Fibroblast of mammary gland (primary cell): ENCODE measurements at regions not wholly inside any gene's neighbourhood (a gene's known extent, or its start where the extent isn't known, plus 50 kb on each side); places are given as distances from the start of the nearest gene placed in this dataset.

Experiments
- DNase-seq: peaks from one replicate; pipeline ENCODE4 v3.0.0-alpha.2; 2010; ENCODE audit warnings: low read depth
- H3K4me3 ChIP-seq: 2 replicates; pipeline ENCODE4 v1.5.1; 2011; ENCODE audit warnings: low read depth, mild to moderate bottlenecking, low read length, moderate library complexity; ENCODE audit not compliant: control insufficient read depth
- CTCF ChIP-seq: conservative IDR thresholded peaks from 2 replicates; pipeline ENCODE4 v1.5.1; 2011; ENCODE audit warnings: low read depth, low read length, inconsistent platforms; ENCODE audit not compliant: control insufficient read depth, insufficient read depth

- DNase-seq: no peak
- H3K4me3 ChIP-seq: no peak overlapping the region
- TF ChIP-seq CTCF: no peak
Measured at GRCh38 chr14:30234966-30235365, 307.3 kb upstream of the PRKD1 start.

DNA sequence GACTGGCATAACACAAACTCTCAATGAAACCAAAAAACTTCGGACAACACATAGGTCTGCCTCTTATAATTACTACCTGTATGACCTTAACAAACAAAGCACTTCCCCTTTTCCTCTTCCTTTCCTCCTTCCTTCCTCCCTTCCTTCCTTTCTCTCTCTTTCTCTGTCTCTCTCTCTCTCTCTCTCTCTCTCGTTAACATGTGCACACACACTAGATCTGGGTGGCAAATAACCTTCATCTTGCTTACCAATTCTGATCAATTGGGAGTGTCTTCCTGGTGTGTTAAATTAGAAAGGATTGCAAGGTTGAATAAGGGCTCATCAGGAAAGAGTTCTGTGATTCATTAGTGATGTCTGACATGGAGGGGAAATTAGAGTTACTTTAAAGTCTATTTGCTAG is 307.8 kb upstream of the PRKD1 start:
- DNase-seq: no peak
- no peak for TF ChIP-seq CTCF
- no peak overlapping the region for H3K4me3 ChIP-seq

DNA sequence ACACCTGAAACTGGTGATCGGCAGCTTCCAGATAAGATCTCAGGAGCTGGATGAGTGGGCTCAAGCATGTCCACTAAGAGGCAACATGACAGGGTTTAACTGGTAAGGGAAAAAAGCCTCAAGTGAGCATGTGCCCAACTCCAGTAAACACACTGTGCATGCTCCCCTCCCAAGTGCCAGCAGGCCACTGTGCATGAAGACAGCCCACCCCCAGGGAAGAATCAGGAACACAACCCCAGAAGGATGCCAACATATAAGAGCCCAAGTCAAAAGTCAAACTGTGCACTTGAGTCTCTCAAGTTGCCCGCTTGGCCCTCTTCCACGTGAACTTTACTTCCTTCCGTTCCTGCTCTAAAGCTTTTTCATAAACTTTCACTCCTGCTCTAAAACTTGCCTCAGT is 311.3 kb upstream of the PRKD1 start:
- no peak for DNase-seq
- TF ChIP-seq CTCF: no peak
- no peak overlapping the region for H3K4me3 ChIP-seq

- DNase-seq: no peak
- no peak overlapping the region for H3K4me3 ChIP-seq
- no peak for TF ChIP-seq CTCF
Measured at GRCh38 chr14:30240018-30240417, 312.4 kb upstream of the PRKD1 start.

DNA sequence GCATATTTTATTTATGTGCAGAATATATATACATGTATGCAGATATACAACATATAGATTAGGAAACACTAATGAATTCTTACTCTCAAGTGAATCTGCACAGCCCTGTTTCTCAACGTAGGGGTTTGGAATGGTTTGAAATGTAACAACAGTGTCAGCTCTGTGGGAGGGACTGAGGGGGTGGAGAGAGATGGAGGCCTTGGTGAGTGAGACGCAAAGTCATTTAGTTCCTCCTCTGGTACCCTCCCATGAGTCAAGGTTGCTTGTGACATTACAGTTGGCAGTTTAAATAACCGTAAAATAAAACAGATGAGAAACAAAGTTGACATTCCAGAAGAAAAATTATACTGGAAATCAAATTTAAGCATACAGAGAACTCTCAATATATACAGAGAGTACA is 313.0 kb upstream of the PRKD1 start:
- TF ChIP-seq CTCF: no peak
- peak; percentile 67 for DNase-seq
- no peak overlapping the region for H3K4me3 ChIP-seq

- DNase-seq: no peak
- no peak for TF ChIP-seq CTCF
- no peak overlapping the region for H3K4me3 ChIP-seq
Measured at GRCh38 chr14:30242744-30243143, 315.1 kb upstream of the PRKD1 start.

GRCh38 chr14:30243207-30243606 is 315.6 kb upstream of the PRKD1 start:
- no peak for TF ChIP-seq CTCF
- DNase-seq: peak; percentile 16
- H3K4me3 ChIP-seq: no peak overlapping the region
